Breast epithelium (tissue), 3 donors: ENCODE measurements at regions not wholly inside any gene's neighbourhood (a gene's known extent, or its start where the extent isn't known, plus 50 kb on each side); places are given as distances from the start of the nearest gene placed in this dataset.

Experiments
- POLR2A ChIP-seq: fragments of 450-650 bp; IDR thresholded peaks from one replicate; pipeline ENCODE4 v1.6.1; 2016; ENCODE audit warnings: antibody characterized with exemption, mild to moderate bottlenecking, moderate library complexity
- POLR2AphosphoS5 ChIP-seq, 3 donors: sonication (generic); formaldehyde crosslinking; IDR thresholded peaks; one replicate each; pipeline ENCODE4 v1.6.1; 2017; ENCODE audit warnings: antibody characterized with exemption in 3 of 3
- TF ChIP-seq, protein P1 (sequence below), 3 donors: fragments of 450-650 bp; IDR thresholded peaks; one replicate each; pipeline ENCODE4 v1.5.1; 2016 to 2017; ENCODE audit warnings: antibody characterized with exemption in 3 of 3, mild to moderate bottlenecking in 3 of 3, moderate library complexity in 3 of 3

DNA sequence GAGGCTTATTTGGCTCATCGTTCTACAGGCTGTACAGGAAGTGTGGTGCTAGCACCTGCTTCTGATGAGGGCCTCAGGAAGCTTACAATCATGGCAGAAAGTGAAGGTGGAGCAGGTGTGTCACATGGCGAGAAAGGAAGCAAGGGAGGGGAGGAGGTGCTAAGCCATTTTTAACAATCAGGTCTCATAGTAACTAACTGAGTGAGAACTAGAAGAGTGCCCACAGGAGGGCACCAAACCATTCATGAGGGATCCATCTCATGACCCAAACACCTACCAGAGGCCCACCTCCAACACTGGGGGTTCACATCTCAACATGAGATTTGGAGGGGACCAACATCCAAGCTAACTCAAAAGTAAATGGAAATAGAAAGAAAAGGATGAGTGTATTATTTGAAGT, 78.1 kb downstream of the CXCL12 start:
- TF ChIP-seq, protein P1, sequence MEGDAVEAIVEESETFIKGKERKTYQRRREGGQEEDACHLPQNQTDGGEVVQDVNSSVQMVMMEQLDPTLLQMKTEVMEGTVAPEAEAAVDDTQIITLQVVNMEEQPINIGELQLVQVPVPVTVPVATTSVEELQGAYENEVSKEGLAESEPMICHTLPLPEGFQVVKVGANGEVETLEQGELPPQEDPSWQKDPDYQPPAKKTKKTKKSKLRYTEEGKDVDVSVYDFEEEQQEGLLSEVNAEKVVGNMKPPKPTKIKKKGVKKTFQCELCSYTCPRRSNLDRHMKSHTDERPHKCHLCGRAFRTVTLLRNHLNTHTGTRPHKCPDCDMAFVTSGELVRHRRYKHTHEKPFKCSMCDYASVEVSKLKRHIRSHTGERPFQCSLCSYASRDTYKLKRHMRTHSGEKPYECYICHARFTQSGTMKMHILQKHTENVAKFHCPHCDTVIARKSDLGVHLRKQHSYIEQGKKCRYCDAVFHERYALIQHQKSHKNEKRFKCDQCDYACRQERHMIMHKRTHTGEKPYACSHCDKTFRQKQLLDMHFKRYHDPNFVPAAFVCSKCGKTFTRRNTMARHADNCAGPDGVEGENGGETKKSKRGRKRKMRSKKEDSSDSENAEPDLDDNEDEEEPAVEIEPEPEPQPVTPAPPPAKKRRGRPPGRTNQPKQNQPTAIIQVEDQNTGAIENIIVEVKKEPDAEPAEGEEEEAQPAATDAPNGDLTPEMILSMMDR (IDR thresholded peaks at IDR 0.05), result no peak
- TF ChIP-seq POLR2A (no peak), POLR2AphosphoS5 (IDR thresholded peaks at IDR 0.05) (no peak)
